Fibroblast of villous mesenchyme (primary cell): ENCODE measurements at regions not wholly inside any gene's neighbourhood (a gene's known extent, or its start where the extent isn't known, plus 50 kb on each side); places are given as distances from the start of the nearest gene placed in this dataset.
"Not testable (repeated sequence)": the region's sequence is repeated elsewhere in the genome, so short reads cannot be mapped to it uniquely, and the experiment has no call there.

Experiments used
- DNase-seq: peaks from one replicate; pipeline ENCODE4 v3.0.0-alpha.2; 2010; ENCODE audit warnings: low read depth
- H3K4me3 ChIP-seq: 2 replicates; pipeline ENCODE4 v1.5.1; 2011; ENCODE audit warnings: low read depth, mild to moderate bottlenecking, low read length
- TF ChIP-seq, protein P1 (sequence below): IDR thresholded peaks from 2 replicates; pipeline ENCODE4 v1.5.1; 2012; ENCODE audit warnings: low read depth, mild to moderate bottlenecking, low read length; ENCODE audit not compliant: insufficient read depth

DNA sequence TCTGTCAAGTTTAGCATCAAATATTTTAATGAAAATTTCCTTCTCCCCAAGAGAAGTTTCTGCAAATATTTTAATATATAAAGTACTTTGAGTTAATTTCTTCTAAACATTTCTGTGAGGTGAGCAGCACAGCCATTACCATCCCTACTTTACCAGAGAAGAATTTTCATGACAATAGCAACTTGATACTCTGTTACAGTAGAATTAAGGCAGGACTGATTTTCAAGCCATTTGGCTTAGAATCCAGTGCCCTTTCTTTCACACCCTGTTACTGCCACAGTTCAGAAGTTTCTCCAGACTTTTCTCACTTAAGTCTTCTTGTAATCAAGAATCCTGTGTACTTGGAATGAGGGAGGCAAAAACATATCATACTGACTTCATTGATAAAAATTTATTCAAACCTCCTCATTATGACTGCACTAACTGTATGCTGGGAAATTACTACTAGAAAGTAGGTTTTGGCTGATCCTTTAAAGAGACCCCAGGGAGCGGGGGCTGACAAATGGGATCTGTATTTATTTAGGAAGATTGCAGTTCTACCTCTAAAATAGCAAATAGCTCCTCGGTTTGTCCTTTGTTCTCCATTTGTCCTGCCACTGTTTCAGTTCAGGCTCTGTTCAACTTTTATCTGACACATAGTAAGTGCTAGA is 557.0 kb upstream of the SGO1 start:
- no peak overlapping the region for H3K4me3 ChIP-seq
- no peak for DNase-seq
- TF ChIP-seq, protein P1, sequence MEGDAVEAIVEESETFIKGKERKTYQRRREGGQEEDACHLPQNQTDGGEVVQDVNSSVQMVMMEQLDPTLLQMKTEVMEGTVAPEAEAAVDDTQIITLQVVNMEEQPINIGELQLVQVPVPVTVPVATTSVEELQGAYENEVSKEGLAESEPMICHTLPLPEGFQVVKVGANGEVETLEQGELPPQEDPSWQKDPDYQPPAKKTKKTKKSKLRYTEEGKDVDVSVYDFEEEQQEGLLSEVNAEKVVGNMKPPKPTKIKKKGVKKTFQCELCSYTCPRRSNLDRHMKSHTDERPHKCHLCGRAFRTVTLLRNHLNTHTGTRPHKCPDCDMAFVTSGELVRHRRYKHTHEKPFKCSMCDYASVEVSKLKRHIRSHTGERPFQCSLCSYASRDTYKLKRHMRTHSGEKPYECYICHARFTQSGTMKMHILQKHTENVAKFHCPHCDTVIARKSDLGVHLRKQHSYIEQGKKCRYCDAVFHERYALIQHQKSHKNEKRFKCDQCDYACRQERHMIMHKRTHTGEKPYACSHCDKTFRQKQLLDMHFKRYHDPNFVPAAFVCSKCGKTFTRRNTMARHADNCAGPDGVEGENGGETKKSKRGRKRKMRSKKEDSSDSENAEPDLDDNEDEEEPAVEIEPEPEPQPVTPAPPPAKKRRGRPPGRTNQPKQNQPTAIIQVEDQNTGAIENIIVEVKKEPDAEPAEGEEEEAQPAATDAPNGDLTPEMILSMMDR = no peak

DNA sequence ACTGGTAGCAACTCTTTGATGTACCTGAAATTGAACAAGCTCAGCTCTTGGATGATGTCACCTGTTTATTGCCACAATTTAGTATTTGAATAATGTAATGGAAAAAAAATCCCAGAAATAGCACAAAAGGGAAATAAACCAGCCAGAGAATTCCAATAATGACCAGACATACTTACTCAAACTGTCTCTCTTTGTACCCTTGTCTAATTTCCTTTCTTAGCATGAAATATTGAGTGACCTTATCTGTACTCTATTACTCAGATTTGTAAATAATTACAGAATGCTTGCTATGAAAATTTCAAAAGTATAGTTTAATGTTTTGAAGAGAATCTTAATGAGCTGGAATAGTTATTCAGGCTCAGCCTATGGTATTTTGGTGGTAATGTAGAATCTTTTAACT is 555.4 kb upstream of the SGO1 start:
- DNase-seq = no peak
- no peak overlapping the region for H3K4me3 ChIP-seq
- TF ChIP-seq, protein P1 = no peak

DNA sequence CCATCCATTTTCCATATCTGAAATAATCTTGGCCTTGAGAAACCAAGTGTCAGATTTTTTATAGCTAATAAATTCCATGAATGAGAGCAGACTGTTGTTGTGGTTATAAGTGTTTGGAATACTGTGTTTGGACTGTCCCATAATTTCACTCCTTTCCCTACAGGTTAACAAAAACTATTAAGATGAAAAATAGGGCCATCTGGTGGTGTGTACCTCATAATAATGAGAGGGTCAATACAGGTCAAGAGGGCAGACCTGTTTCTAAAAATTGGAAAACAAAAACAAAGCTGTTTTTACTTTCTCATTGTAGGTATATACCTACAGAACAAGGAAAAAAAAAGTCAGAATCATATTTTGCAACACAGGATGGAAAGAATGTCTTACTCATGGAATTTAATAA is 553.8 kb upstream of the SGO1 start:
- peak; percentile 7 for DNase-seq
- TF ChIP-seq, protein P1 = no peak
- no peak overlapping the region for H3K4me3 ChIP-seq

DNA sequence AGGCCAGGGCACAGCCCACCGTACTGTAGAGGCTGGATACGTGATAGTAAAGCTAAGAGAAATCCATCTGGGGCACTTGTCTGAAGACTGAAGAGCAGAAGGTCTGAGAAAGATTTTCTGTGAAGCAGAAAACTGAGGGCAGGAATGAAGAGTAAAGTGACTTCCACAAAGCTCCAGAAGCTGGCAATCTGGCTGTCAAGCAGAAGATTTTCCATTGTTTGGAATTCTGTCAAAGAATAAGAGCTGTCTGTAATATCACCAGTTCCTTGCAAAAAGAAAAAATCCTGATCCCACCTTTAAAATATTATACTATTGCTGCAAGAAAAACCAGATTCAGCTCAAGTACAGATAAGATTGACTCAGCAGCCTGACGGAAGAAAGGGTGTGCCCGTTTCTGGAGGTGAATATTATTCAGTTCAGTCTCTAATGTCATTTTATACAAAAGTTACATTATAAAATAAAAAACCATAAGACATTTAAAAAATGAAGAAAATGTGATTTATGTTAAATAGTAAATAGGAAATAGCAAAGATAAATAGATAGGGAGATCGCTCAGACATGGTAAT is 550.4 kb upstream of the SGO1 start:
- TF ChIP-seq, protein P1 = no peak
- H3K4me3 ChIP-seq = no peak overlapping the region
- no peak for DNase-seq

DNA sequence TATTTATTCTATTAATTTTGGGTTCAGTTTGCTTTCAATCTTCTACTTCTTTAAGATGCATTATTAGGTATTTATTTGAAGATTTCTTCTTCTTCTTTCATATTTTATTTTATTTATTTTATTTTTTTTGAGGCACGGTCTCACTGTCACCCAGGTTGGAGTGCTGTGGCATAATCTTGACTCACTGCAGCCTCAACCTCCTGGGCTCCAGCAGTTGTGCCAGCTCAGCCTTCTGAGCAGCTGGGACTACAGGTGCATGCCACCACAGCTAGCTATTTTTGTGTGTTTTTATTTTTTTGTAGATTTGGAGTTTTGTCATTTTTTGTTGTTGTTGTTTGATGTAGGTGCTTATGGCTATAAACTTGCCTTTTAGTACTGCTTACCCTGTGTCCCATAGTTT is 543.2 kb upstream of the SGO1 start:
- H3K4me3 ChIP-seq = no peak overlapping the region
- TF ChIP-seq, protein P1 = no peak
- DNase-seq = no peak

DNA sequence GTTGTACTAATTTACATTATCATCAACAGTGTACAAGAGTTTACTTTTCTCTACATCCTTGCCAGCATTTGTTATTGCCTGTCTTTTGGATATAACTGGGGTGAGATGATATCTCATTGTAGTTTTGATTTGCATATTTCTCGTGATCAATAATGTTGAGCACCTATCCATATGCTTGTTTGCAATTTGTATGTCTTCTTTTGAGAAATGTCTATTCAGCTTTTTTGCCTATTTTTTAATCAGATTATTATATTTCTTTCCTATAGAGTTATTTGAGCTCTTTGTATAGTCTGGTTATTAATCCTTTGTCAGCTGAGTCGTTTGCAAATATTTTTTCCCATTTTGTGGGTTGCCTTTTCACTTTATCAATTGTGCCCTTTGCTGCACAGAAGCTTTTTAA is 540.8 kb upstream of the SGO1 start:
- H3K4me3 ChIP-seq = no peak overlapping the region
- TF ChIP-seq, protein P1 = no peak
- no peak for DNase-seq

DNA sequence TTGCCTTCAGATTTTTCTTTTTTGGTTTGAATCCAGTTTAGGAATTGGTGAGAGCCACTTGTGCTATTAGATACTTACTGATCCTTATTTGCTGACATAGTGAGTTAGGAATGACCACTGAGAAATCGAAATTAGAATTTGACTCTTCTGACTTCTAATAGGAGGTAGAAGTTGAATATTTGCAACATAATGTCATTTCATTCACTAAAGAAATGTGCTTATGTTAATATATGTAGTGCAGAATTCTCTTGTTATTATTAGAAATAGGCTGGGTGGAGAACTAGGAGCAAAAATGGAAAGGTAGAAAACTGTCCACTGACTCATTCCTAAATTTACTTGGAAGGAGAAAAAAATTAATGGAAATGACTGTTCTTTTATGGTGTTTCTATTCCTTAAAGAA is 538.2 kb upstream of the SGO1 start:
- no peak overlapping the region for H3K4me3 ChIP-seq
- TF ChIP-seq, protein P1 = no peak
- no peak for DNase-seq

DNA sequence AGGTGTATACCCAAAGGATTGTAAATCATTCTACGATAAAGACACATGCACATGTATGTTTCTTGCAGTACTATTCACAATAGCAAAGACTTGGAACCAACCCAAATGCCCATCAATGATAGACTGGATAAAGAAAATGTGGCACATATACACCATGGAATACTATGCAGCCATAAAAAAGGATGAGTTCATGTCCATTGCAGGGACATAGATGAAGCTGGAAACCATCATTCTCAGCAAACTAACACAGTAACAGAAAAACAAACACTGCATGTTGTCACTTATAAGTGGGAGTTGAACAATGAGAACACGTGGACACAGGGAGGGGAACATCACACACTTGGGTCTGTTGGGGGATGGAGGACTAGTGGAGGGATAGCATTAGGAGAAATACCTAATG is 530.4 kb upstream of the SGO1 start:
- not testable (repeated sequence) for DNase-seq, H3K4me3 ChIP-seq
